Sigmoid colon (tissue), 6 donors: ENCODE measurements at regions not wholly inside any gene's neighbourhood (a gene's known extent, or its start where the extent isn't known, plus 50 kb on each side); places are given as distances from the start of the nearest gene placed in this dataset.

Experiments used
- DNase-seq: peaks from one replicate; pipeline ENCODE4 v3.0.0-alpha.2; 2019
- H3K27ac ChIP-seq, 4 donors: fragments of 200-600 bp; sonication (generic); one replicate each; pipeline ENCODE4 v1.5.1; 2016 to 2019; ENCODE audit warnings: mild to moderate bottlenecking in 1 of 4
- H3K27me3 ChIP-seq, 3 donors: fragments of 200-600 bp; sonication (generic); one replicate each; pipeline ENCODE4 v1.5.1; 2019; ENCODE audit warnings: mild to moderate bottlenecking in 1 of 3
- H3K36me3 ChIP-seq, 4 donors: fragments of 200-600 bp; sonication (generic); one replicate each; pipeline ENCODE4 v1.5.1; 2016 to 2019
- H3K4me1 ChIP-seq, 4 donors: fragments of 200-600 bp; sonication (generic); one replicate each; pipeline ENCODE4 v1.5.1; 2017 to 2019
- H3K4me3 ChIP-seq, 4 donors: fragments of 200-600 bp; sonication (generic); one replicate each; pipeline ENCODE4 v1.5.1; 2017 to 2019; ENCODE audit warnings: mild to moderate bottlenecking in 2 of 4, moderate library complexity in 1 of 4
- H3K9me3 ChIP-seq, 4 donors: fragments of 200-600 bp in 3 of 4; sonication (generic) in 3 of 4; one replicate each; pipeline versions ENCODE4 v1.5.1 to v1.6.1; 2013 to 2019
- CTCF ChIP-seq, 4 experiments: fragments of 450-650 bp in 3 of 4; fragments of 200-600 bp in 1 of 4; IDR thresholded peaks; one replicate each; pipeline ENCODE4 v1.5.1; 2016 to 2019; ENCODE audit warnings: antibody characterized with exemption in 4 of 4, mild to moderate bottlenecking in 3 of 4, moderate library complexity in 2 of 4
- EP300 ChIP-seq, 4 donors: sonication (generic); formaldehyde crosslinking; IDR thresholded peaks; one replicate each; pipeline ENCODE4 v1.6.1; 2017; ENCODE audit warnings: antibody characterized with exemption in 4 of 4
- POLR2A ChIP-seq, 2 donors: fragments of 450-650 bp; IDR thresholded peaks; one replicate each; pipeline ENCODE4 v1.6.1; 2016; ENCODE audit warnings: antibody characterized with exemption in 2 of 2, mild to moderate bottlenecking in 2 of 2, moderate library complexity in 2 of 2
- POLR2AphosphoS5 ChIP-seq, 4 donors: sonication (generic); formaldehyde crosslinking; IDR thresholded peaks; one replicate each; pipeline ENCODE4 v1.6.1; 2017; ENCODE audit warnings: antibody characterized with exemption in 4 of 4
- WGBS, 2 donors: extraction: QIAGEN DNeasy Blood & Tissue Kit; methylation state at CpG; one replicate each; pipeline ENCODE4 v1.1.7; 2013; 5-methylcytosine and 5-hydroxymethylcytosine counted together
- intact Hi-C: fragments of 100-400 bp; cut with DNase I; formaldehyde crosslinking; loops from one replicate; pipeline ENCODE4 v1.15.1; 2023
- donor health status: healthy with polysubstance abuse.
- donor health status: healthy.

- H3K9me3 ChIP-seq, result no peaks in the 10 kb centered on the region
- TF ChIP-seq POLR2A (IDR thresholded peaks at IDR 0.05), result no peak
- TF ChIP-seq CTCF (IDR thresholded peaks at IDR 0.05), result no peak
- TF ChIP-seq EP300 (IDR thresholded peaks at IDR 0.05), result no peak
- TF ChIP-seq POLR2AphosphoS5 (IDR thresholded peaks at IDR 0.05), result no peak
- no peak overlapping the region for H3K27ac ChIP-seq
- no peaks in the 10 kb centered on the region for H3K4me1 ChIP-seq
- intact Hi-C loops, result no loop called here
- 89 to 90% methylated on average over 20 of the region's 20 CpGs for WGBS, 2 donors
- peaks cover 0 to 4% (median 0%) of the 10 kb centered on the region in 3 donors for H3K27me3 ChIP-seq
- H3K36me3 ChIP-seq, result no peaks in the 10 kb centered on the region
- peak; percentile 44 for DNase-seq
- no peak overlapping the region for H3K4me3 ChIP-seq
Observed at GRCh38 chr10:131689486-131689885, 211.3 kb upstream of the PPP2R2D start.

GRCh38 chr10:131689954-131690757 lies 210.7 kb upstream of the PPP2R2D start:
- WGBS, 2 donors, result 81 to 82% methylated on average over 15 of the region's 15 CpGs
- no peaks in the 10 kb centered on the region for H3K9me3 ChIP-seq
- peaks cover 0 to 4% (median 0%) of the 10 kb centered on the region in 3 donors for H3K27me3 ChIP-seq
- intact Hi-C loops, result no loop called here
- no peak overlapping the region for H3K4me3 ChIP-seq
- no peaks in the 10 kb centered on the region for H3K36me3 ChIP-seq
- no peak for TF ChIP-seq EP300 (IDR thresholded peaks at IDR 0.05)
- no peak for TF ChIP-seq POLR2AphosphoS5 (IDR thresholded peaks at IDR 0.05)
- TF ChIP-seq CTCF (IDR thresholded peaks at IDR 0.05), result no peak
- TF ChIP-seq POLR2A (IDR thresholded peaks at IDR 0.05), result no peak
- no peak overlapping the region for H3K27ac ChIP-seq
- DNase-seq, result peak; percentile 14
- no peaks in the 10 kb centered on the region for H3K4me1 ChIP-seq

DNA sequence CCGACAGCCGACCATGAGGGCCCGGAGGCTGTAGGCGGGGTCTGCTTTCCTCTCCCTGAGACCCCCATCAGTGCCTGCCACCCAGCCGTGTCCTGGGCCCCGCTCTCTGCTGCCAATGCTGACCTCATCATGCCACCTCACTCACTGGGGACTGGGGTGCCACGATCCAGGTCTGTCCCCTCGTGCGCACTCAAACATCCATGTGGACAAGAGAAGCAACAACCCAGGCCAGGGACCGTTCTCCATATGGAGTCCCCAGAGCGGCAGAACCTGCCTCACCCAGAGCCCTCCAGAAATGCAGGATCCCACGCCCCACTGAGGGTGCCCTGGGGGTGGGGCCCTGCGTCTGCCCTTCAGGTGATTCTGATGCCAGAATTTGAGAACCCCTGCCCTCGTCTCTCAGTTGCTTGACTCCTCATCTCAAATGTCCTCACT lies 210.0 kb upstream of the PPP2R2D start:
- no peak overlapping the region for H3K4me3 ChIP-seq
- no peak overlapping the region for H3K27ac ChIP-seq
- no peaks in the 10 kb centered on the region for H3K4me1 ChIP-seq
- peaks cover 0 to 4% (median 0%) of the 10 kb centered on the region in 3 donors for H3K27me3 ChIP-seq
- H3K9me3 ChIP-seq, result no peaks in the 10 kb centered on the region
- peak; percentile 37 for DNase-seq
- 83 to 87% methylated on average over 14 of the region's 14 CpGs for WGBS, 2 donors
- TF ChIP-seq POLR2AphosphoS5 (IDR thresholded peaks at IDR 0.05), result no peak
- no peak for TF ChIP-seq POLR2A (IDR thresholded peaks at IDR 0.05)
- no peak for TF ChIP-seq CTCF (IDR thresholded peaks at IDR 0.05)
- no peak for TF ChIP-seq EP300 (IDR thresholded peaks at IDR 0.05)
- H3K36me3 ChIP-seq, result no peaks in the 10 kb centered on the region
- intact Hi-C loops, result no loop called here

DNA sequence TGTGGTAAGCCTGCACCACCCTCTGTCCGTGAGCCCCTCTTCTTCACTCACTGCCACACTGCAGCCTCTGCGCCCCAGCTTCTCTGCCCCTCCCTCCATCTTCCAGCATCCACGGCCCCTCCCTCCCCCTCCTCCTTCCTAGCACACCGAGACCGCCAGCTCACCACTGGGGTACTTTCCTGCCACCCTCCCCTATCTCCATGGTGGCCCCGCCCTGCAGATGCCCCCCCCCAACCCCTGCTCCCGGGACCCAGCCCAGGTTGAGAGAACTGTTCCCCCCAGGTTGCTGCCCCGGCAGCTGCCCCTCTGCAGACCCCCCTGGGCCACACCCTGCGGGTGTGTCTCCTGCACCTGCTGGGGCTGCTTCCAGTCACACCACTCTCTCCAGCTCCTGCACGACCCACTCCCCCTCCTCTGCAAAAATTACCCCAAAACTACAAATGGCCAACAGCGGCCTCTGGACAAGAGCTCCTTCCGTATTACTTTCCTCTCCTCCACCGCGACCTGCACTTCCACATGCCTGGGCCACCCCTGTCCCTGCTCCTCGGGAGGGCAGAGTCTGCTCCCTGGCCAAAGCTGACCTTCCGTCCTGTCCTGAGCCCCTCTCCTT lies 209.2 kb upstream of the PPP2R2D start:
- Histone ChIP-seq H3K4me1 (no peaks in the 10 kb centered on the region), H3K4me3 (no peak overlapping the region), H3K27me3 (peaks cover 0 to 4% (median 0%) of the 10 kb centered on the region in 3 donors), H3K36me3 (no peaks in the 10 kb centered on the region), H3K27ac (no peak overlapping the region), H3K9me3 (no peaks in the 10 kb centered on the region)
- TF ChIP-seq CTCF (IDR thresholded peaks at IDR 0.05), result no peak
- TF ChIP-seq POLR2A (IDR thresholded peaks at IDR 0.05), result no peak
- no peak for TF ChIP-seq EP300 (IDR thresholded peaks at IDR 0.05)
- TF ChIP-seq POLR2AphosphoS5 (IDR thresholded peaks at IDR 0.05), result no peak
- intact Hi-C loops, result no loop called here
- DNase-seq, result no peak
- WGBS, 2 donors, result 69 to 73% methylated on average over 16 of the region's 16 CpGs
